GM10248 (cell line): ENCODE measurements at regions not wholly inside any gene's neighbourhood (a gene's known extent, or its start where the extent isn't known, plus 50 kb on each side); places are given as distances from the start of the nearest gene placed in this dataset.

ENCODE experiments used
- CTCF ChIA-PET: fragments of 300-600 bp; sonication (Branson Sonifier 250); formaldehyde crosslinking; extraction: SDS; loops from one replicate; lab custom pipeline; 2021; ENCODE audit warnings: antibody characterized with exemption; lab: Yijun Ruan, JAX
- POLR2A ChIA-PET: fragments of 350-650 bp; sonication (Branson Sonifier 250); formaldehyde crosslinking; extraction: SDS; loops from one replicate; lab custom pipeline; 2020; ENCODE audit warnings: antibody characterized with exemption; lab: Yijun Ruan, JAX
- DNase-seq: peaks from one replicate; pipeline ENCODE4 v3.0.0; 2012; ENCODE audit errors: extremely low spot score
- CTCF ChIP-seq: IDR thresholded peaks from 2 replicates; pipeline ENCODE4 v1.5.1; 2012; ENCODE audit warnings: mild to moderate bottlenecking, low read depth; ENCODE audit errors: extremely low read depth, missing control alignments, control extremely low read depth

DNA sequence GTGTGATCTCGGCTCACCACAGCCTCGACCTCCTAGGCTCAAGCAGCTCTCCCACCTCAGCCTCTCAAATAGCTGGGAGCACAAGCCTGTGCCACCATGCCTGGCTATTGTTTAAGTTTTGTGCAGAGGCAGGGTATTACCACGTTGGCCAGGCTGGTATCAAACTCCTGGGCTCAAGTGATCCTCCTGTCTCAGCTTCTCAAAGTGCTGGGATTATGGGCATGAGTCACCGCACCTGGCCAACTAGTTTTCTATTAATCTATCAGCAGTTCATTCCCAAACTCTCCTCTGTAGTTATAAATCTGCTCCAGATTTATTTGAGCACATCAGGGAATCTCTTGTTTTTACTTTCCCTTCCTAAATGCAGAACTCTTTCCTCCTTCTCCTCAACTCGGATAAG lies 443.8 kb downstream of the PRDM2 start:
- DNase-seq, result no peak
- TF ChIP-seq CTCF, result no peak
- ChIA-PET POLR2A (no interaction called here), CTCF (no interaction called here)

GRCh38 chr1:14148526-14148925 lies 448.5 kb downstream of the PRDM2 start:
- POLR2A ChIA-PET, result no interaction called here
- TF ChIP-seq CTCF, result no peak
- DNase-seq, result no peak
- CTCF ChIA-PET, result interaction anchor here (2.8 kb wide), 1 partner anchor 12 kb away, joined by 6 read pairs; no protein-coding TSS in a partner anchor

- ChIA-PET POLR2A (no interaction called here), CTCF (interaction anchor here (2.8 kb wide), 1 partner anchor 11 kb away, joined by 6 read pairs; no protein-coding TSS in a partner anchor)
- TF ChIP-seq CTCF, result no peak
- no peak for DNase-seq
These were observed 449.1 kb upstream of the KAZN start for GRCh38 chr1:14149431-14149830.

GRCh38 chr1:14156543-14156942 lies 441.9 kb upstream of the KAZN start:
- no peak for TF ChIP-seq CTCF
- CTCF ChIA-PET, result no interaction called here

GRCh38 chr1:14160781-14161180 lies 437.7 kb upstream of the KAZN start:
- no peak for TF ChIP-seq CTCF
- ChIA-PET CTCF (interaction anchor here (1.5 kb wide), 1 partner anchor 11 kb away, joined by 6 read pairs; no protein-coding TSS in a partner anchor), POLR2A (no interaction called here)
- DNase-seq, result no peak

More at GRCh38 chr1:14156543-14156942, 441.9 kb upstream of the KAZN start:
- DNase-seq, result no peak
- POLR2A ChIA-PET, result no interaction called here

DNA sequence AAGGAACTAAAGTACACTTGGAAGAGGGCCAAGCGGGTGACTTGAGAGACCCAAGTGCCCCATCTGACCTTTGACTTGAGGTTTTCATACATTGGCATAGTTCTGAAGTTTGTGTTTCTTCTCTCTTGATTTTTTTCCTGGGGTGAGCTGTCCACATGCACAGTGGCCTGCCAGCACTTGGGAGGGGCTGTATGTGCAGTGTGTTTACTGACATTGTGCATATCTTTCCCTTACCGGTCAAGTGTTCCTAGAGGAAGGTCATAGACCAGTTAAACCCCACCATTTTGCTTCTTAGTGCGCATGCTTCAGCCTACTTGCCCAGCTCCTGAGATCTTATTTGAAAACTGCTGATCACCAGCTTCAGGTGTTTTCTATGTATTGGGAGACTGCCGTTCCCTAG lies 435.2 kb upstream of the KAZN start:
- DNase-seq, result no peak
- CTCF ChIA-PET, result no interaction called here
- TF ChIP-seq CTCF, result no peak
- POLR2A ChIA-PET, result no interaction called here
